HCT116 (cell line): ENCODE measurements at regions not wholly inside any gene's neighbourhood (a gene's known extent, or its start where the extent isn't known, plus 50 kb on each side); places are given as distances from the start of the nearest gene placed in this dataset.

Experiments
- ATAC-seq: fragments of 200-7000 bp; cut with Tn5 transposase; 2 replicates; pipeline ENCODE4 v1.9.1; 2020; ENCODE audit warnings: mild to moderate bottlenecking, moderate library complexity
- BruUV-seq: library from RNA; stranded (reverse); fragments of 400-500 nt; replicated peaks from 2 replicates; lab custom pipeline; 2021; lab: Mats Ljungman, UMichigan
- CTCF ChIA-PET: fragments of 300-600 bp; sonication (Branson Sonifier 250); formaldehyde crosslinking; loops from one replicate; lab custom pipeline; 2021; ENCODE audit warnings: antibody characterized with exemption; lab: Charles Lee
- POLR2A ChIA-PET: fragments of 300-600, 350-600 bp; sonication (Branson Sonifier 250); formaldehyde crosslinking; loops from one replicate; lab custom pipeline; 2021; ENCODE audit warnings: antibody characterized with exemption; lab: Charles Lee
- RAD21 ChIA-PET, 2 experiments: fragments of 300-600 bp; sonication (Branson Sonifier 250); formaldehyde crosslinking; loops; one replicate each; lab custom pipeline; 2023; ENCODE audit warnings: low total read pairs in 2 of 2; ENCODE audit not compliant: uncharacterized antibody in 2 of 2, unreplicated experiment in 2 of 2, low non-redundant PET in 1 of 2; lab: Charles Lee
- DNase-seq: peaks from one replicate; pipeline ENCODE4 v3.0.0-alpha.2; 2010; ENCODE audit warnings: low read depth, low spot score
- H2AFZ ChIP-seq: fragments of 200-600 bp; shearing (Covaris generic), sonication (generic); 2 replicates; pipeline ENCODE4 v1.6.1; 2017; ENCODE audit warnings: low read depth, mixed run types, mixed read lengths, antibody characterized with exemption, low read length; ENCODE audit not compliant: poor library complexity, severe bottlenecking
- H3K27ac ChIP-seq: 2 replicates; pipeline ENCODE4 v1.5.1; 2012; ENCODE audit warnings: low read depth, low read length
- H3K27me3 ChIP-seq: fragments of 200-600 bp; sonication (generic); 2 replicates; pipeline ENCODE4 v1.6.1; 2016; ENCODE audit warnings: mixed run types, low read length, mixed read lengths; ENCODE audit not compliant: insufficient read depth
- H3K36me3 ChIP-seq, 2 experiments: fragments of 200-500 bp in 1 of 2; fragments of 200-600 bp in 1 of 2; sonication (Bioruptor generic) in 1 of 2; sonication (generic) in 1 of 2; 2 replicates each; pipeline versions ENCODE4 v1.5.1 to v1.6.1; 2014 to 2016; ENCODE audit warnings: low read length in 2 of 2, inconsistent platforms in 1 of 2, mixed read lengths in 1 of 2, mixed run types in 1 of 2; ENCODE audit not compliant: insufficient read depth in 2 of 2, control insufficient read depth in 1 of 2
- H3K4me1 ChIP-seq, 2 experiments: fragments of 200-600 bp in 1 of 2; sonication (generic) in 1 of 2; 2 replicates each; pipeline versions ENCODE4 v1.5.1 to v1.6.1; 2012 to 2017; ENCODE audit warnings: low read length in 2 of 2, inconsistent platforms in 1 of 2, mild to moderate bottlenecking in 1 of 2, mixed read lengths in 1 of 2, mixed run types in 1 of 2, moderate library complexity in 1 of 2; ENCODE audit not compliant: insufficient read depth in 2 of 2, control insufficient read depth in 1 of 2
- H3K4me2 ChIP-seq: fragments of 200-600 bp; sonication (generic); 2 replicates; pipeline ENCODE4 v1.6.1; 2017; ENCODE audit warnings: mixed run types, low read length, mixed read lengths
- H3K4me3 ChIP-seq, 2 experiments: fragments of 200-600 bp in 1 of 2; sonication (generic) in 1 of 2; replicated peaks in 1 of 2; 2 replicates each; pipeline ENCODE4 v1.5.1; 2011 to 2016; ENCODE audit warnings: low read length in 2 of 2, control low read depth in 1 of 2, low read depth in 1 of 2, mild to moderate bottlenecking in 1 of 2, mixed read lengths in 1 of 2, mixed run types in 1 of 2
- H3K79me2 ChIP-seq: fragments of 200-600 bp; sonication (generic); 2 replicates; pipeline ENCODE4 v1.6.1; 2017; ENCODE audit warnings: mild to moderate bottlenecking, mixed run types, low read length, moderate library complexity, mixed read lengths; ENCODE audit not compliant: insufficient read depth
- H3K9ac ChIP-seq: fragments of 200-600 bp; sonication (generic); 2 replicates; pipeline ENCODE4 v1.6.1; 2016; ENCODE audit warnings: low read length, mixed read lengths
- H3K9me2 ChIP-seq: fragments of 200-600 bp; sonication (generic), shearing (Covaris generic); 2 replicates; pipeline ENCODE4 v1.6.1; 2017; ENCODE audit warnings: mixed run types, mild to moderate bottlenecking, moderate library complexity; ENCODE audit not compliant: insufficient read depth
- H3K9me3 ChIP-seq, 2 experiments: fragments of 200-500 bp in 1 of 2; fragments of 200-600 bp in 1 of 2; sonication (Bioruptor generic) in 1 of 2; sonication (generic) in 1 of 2; 2 replicates each; pipeline ENCODE4 v1.6.1; 2014 to 2017; ENCODE audit warnings: low read length in 2 of 2, mixed read lengths in 2 of 2, inconsistent platforms in 1 of 2, low read depth in 1 of 2, mild to moderate bottlenecking in 1 of 2, mixed run types in 1 of 2, moderate library complexity in 1 of 2; ENCODE audit not compliant: control insufficient read depth in 1 of 2, insufficient read depth in 1 of 2
- H4K20me1 ChIP-seq: fragments of 200-600 bp; sonication (generic), shearing (Covaris generic); 2 replicates; pipeline ENCODE4 v1.6.1; 2017; ENCODE audit warnings: mixed run types, mild to moderate bottlenecking, moderate library complexity; ENCODE audit not compliant: insufficient read depth
- CBX3 ChIP-seq: IDR thresholded peaks from 2 replicates; pipeline ENCODE4 v1.6.1; 2012; ENCODE audit warnings: low read depth
- EGR1 ChIP-seq: IDR thresholded peaks from 2 replicates; pipeline ENCODE4 v1.6.1; 2012; ENCODE audit warnings: low read depth
- EZH2phosphoT487 ChIP-seq: fragments of 200-600 bp; IDR thresholded peaks from 2 replicates; pipeline ENCODE4 v1.6.1; 2018; ENCODE audit warnings: antibody characterized with exemption, borderline replicate concordance
- MAX ChIP-seq: IDR thresholded peaks from 2 replicates; pipeline ENCODE4 v1.6.1; 2012
- POLR2AphosphoS5 ChIP-seq: IDR thresholded peaks from 2 replicates; pipeline ENCODE4 v1.6.1; 2011; ENCODE audit warnings: mild to moderate bottlenecking, low read depth, low read length, moderate library complexity
- RAD21 ChIP-seq: IDR thresholded peaks from 2 replicates; pipeline ENCODE4 v1.6.1; 2012; ENCODE audit warnings: low read depth, mild to moderate bottlenecking
- SIN3A ChIP-seq: IDR thresholded peaks from 2 replicates; pipeline ENCODE4 v1.6.1; 2012; ENCODE audit warnings: low read depth
- TCF7L2 ChIP-seq: IDR thresholded peaks from 2 replicates; pipeline ENCODE4 v1.7.0; 2011; ENCODE audit warnings: borderline replicate concordance, inconsistent platforms; ENCODE audit not compliant: insufficient read depth, insufficient read length; ENCODE audit errors: extremely low read depth
- YY1 ChIP-seq: IDR thresholded peaks from 2 replicates; pipeline ENCODE4 v1.6.1; 2011; ENCODE audit warnings: low read length, low read depth, moderate library complexity, mild to moderate bottlenecking; ENCODE audit not compliant: insufficient replicate concordance; ENCODE audit errors: extremely low read depth
- ZFX ChIP-seq: fragments of 450-650 bp; IDR thresholded peaks from 2 replicates; pipeline ENCODE4 v1.6.1; 2017
- intact Hi-C: fragments of 100-400 bp; cut with micrococcal nuclease; formaldehyde crosslinking; loops from 2 replicates; pipeline ENCODE4 v1.10.0; 2022
- TF ChIP-seq, protein P1 (sequence below): IDR thresholded peaks from 2 replicates; pipeline ENCODE4 v1.6.1; 2011; ENCODE audit warnings: mild to moderate bottlenecking, low read length, moderate library complexity; ENCODE audit not compliant: insufficient replicate concordance; ENCODE audit errors: extremely low read depth
- TF ChIP-seq, protein P2 (sequence below): IDR thresholded peaks from 2 replicates; pipeline ENCODE4 v1.6.1; 2012

GRCh38 chr5:61599370-61600122 is 267.5 kb downstream of the ZSWIM6 start:
- Histone ChIP-seq H3K4me3 (no peak overlapping the region), H3K4me2 (no peak overlapping the region), H3K36me3 (no peaks in the 10 kb centered on the region), H2AFZ (no peak overlapping the region), H3K27me3 (no peaks in the 10 kb centered on the region; the same call in 1 of the 2 replicates), H3K4me1 (no peaks in the 10 kb centered on the region), H3K27ac (no peak overlapping the region), H3K79me2 (no peaks in the 10 kb centered on the region), H3K9me3 (no peaks in the 10 kb centered on the region), H4K20me1 (no peaks in the 10 kb centered on the region), H3K9ac (no peak overlapping the region), H3K9me2 (no peaks in the 10 kb centered on the region)
- RAD21 ChIA-PET, result no interaction called here
- BruUV-seq, result no TSS peak
- DNase-seq, result no peak
- intact Hi-C loops, result no loop called here
- no peak for ATAC-seq
- CTCF ChIA-PET, result no interaction called here
- TF ChIP-seq TCF7L2 (no peak), CBX3 (no peak), EGR1 (no peak), RAD21 (no peak), YY1 (no peak), ZFX (no peak), SIN3A (no peak)
- TF ChIP-seq, protein P1, sequence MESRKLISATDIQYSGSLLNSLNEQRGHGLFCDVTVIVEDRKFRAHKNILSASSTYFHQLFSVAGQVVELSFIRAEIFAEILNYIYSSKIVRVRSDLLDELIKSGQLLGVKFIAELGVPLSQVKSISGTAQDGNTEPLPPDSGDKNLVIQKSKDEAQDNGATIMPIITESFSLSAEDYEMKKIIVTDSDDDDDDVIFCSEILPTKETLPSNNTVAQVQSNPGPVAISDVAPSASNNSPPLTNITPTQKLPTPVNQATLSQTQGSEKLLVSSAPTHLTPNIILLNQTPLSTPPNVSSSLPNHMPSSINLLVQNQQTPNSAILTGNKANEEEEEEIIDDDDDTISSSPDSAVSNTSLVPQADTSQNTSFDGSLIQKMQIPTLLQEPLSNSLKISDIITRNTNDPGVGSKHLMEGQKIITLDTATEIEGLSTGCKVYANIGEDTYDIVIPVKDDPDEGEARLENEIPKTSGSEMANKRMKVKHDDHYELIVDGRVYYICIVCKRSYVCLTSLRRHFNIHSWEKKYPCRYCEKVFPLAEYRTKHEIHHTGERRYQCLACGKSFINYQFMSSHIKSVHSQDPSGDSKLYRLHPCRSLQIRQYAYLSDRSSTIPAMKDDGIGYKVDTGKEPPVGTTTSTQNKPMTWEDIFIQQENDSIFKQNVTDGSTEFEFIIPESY, result no peak
- POLR2A ChIA-PET, result interaction anchor here (0.5 kb wide), 1 partner anchor 72 kb away, joined by 3 read pairs; no protein-coding TSS in a partner anchor

- Histone ChIP-seq H3K9ac (no peak overlapping the region), H4K20me1 (no peaks in the 10 kb centered on the region), H3K79me2 (no peaks in the 10 kb centered on the region), H3K9me3 (no peaks in the 10 kb centered on the region), H2AFZ (no peak overlapping the region), H3K4me3 (no peak overlapping the region), H3K9me2 (no peaks in the 10 kb centered on the region), H3K4me2 (no peak overlapping the region), H3K27ac (no peak overlapping the region), H3K4me1 (no peaks in the 10 kb centered on the region), H3K36me3 (no peaks in the 10 kb centered on the region), H3K27me3 (no peaks in the 10 kb centered on the region)
- intact Hi-C loops, result no loop called here
- POLR2A ChIA-PET, result no interaction called here
- RAD21 ChIA-PET, result no interaction called here
- no peak for DNase-seq
- CTCF ChIA-PET, result no interaction called here
- BruUV-seq, result no TSS peak
- ATAC-seq, result no peak
- TF ChIP-seq TCF7L2, result no peak
- no peak for TF ChIP-seq POLR2AphosphoS5
- TF ChIP-seq, protein P1, result no peak
- TF ChIP-seq, protein P2, sequence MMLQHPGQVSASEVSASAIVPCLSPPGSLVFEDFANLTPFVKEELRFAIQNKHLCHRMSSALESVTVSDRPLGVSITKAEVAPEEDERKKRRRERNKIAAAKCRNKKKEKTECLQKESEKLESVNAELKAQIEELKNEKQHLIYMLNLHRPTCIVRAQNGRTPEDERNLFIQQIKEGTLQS, result no peak
- no peak for TF ChIP-seq MAX
- no peak for TF ChIP-seq EZH2phosphoT487
Observed at GRCh38 chr5:61600123-61600444, 268.0 kb downstream of the ZSWIM6 start.
